Duodenal mucosa (tissue), 2 donors: ENCODE measurements at regions not wholly inside any gene's neighbourhood (a gene's known extent, or its start where the extent isn't known, plus 50 kb on each side); places are given as distances from the start of the nearest gene placed in this dataset.

Experiments used
- H3K27ac ChIP-seq: one replicate; pipeline ENCODE4 v1.7.0; 2013; ENCODE audit warnings: low read depth, low read length
- H3K27me3 ChIP-seq, 2 donors: one replicate each; pipeline ENCODE4 v1.7.0; 2013; ENCODE audit warnings: low read length in 2 of 2, control low read depth in 1 of 2; ENCODE audit not compliant: insufficient read depth in 2 of 2, control insufficient read depth in 1 of 2
- H3K36me3 ChIP-seq, 2 donors: one replicate each; pipeline ENCODE4 v1.7.0; 2013; ENCODE audit warnings: low read length in 2 of 2, control low read depth in 1 of 2; ENCODE audit not compliant: insufficient read depth in 2 of 2, control insufficient read depth in 1 of 2
- H3K4me1 ChIP-seq, 2 donors: one replicate each; pipeline ENCODE4 v1.7.0; 2013; ENCODE audit warnings: low read length in 2 of 2, control low read depth in 1 of 2; ENCODE audit not compliant: insufficient read depth in 2 of 2, control insufficient read depth in 1 of 2
- H3K4me3 ChIP-seq, 2 donors: one replicate each; pipeline ENCODE4 v1.7.0; 2013; ENCODE audit warnings: low read length in 2 of 2, low read depth in 1 of 2
- H3K9ac ChIP-seq, 2 donors: one replicate each; pipeline ENCODE4 v1.7.0; 2013; ENCODE audit warnings: low read length in 2 of 2, low read depth in 1 of 2
- H3K9me3 ChIP-seq, 2 donors: one replicate each; pipeline ENCODE4 v1.7.0; 2013; ENCODE audit warnings: low read length in 2 of 2, control low read depth in 1 of 2; ENCODE audit not compliant: control insufficient read depth in 1 of 2

DNA sequence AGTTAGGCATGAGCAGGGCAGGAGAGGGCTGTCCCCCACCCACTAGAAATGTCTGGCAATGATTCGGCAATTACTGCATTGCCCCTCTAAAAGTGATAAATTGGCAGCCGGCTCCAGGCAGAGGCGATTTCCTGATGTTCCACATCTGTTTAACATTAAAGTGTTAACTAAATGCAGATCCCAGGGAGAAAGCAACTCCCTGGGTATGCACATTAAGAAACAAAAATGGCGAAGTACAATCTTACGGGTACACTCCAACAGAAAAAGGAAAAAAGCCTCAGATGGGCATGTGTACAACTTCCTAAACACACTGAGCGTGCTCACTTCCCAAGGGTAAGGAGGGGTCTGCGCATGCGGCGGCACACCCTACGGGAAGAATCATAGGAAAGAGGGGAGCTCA lies 314.4 kb downstream of the CASP12 start:
- no peaks in the 10 kb centered on the region for H3K27me3 ChIP-seq
- no peak overlapping the region for H3K9ac ChIP-seq
- no peaks in the 10 kb centered on the region for H3K9me3 ChIP-seq
- no peaks in the 10 kb centered on the region for H3K36me3 ChIP-seq
- H3K4me3 ChIP-seq: no peak overlapping the region
- no peak overlapping the region for H3K27ac ChIP-seq
- H3K4me1 ChIP-seq: no peaks in the 10 kb centered on the region

- Histone ChIP-seq H3K27ac (no peak overlapping the region), H3K4me3 (no peak overlapping the region), H3K4me1 (no peaks in the 10 kb centered on the region), H3K27me3 (no peaks in the 10 kb centered on the region), H3K9ac (no peak overlapping the region), H3K9me3 (no peaks in the 10 kb centered on the region), H3K36me3 (no peaks in the 10 kb centered on the region)
These were observed 315.8 kb downstream of the CASP12 start for GRCh38 chr11:104582431-104582830.

GRCh38 chr11:104581246-104581980 lies 316.8 kb downstream of the CASP12 start:
- H3K9me3 ChIP-seq: no peaks in the 10 kb centered on the region
- no peaks in the 10 kb centered on the region for H3K4me1 ChIP-seq

GRCh38 chr11:104573441-104573990 lies 324.7 kb downstream of the CASP12 start:
- Histone ChIP-seq H3K36me3 (no peaks in the 10 kb centered on the region), H3K27ac (no peak overlapping the region), H3K4me1 (no peaks in the 10 kb centered on the region), H3K4me3 (no peak overlapping the region), H3K27me3 (no peaks in the 10 kb centered on the region), H3K9ac (no peak overlapping the region), H3K9me3 (peaks cover 0 to 3% of the 10 kb centered on the region in 2 donors)

More at GRCh38 chr11:104581246-104581980, 316.8 kb downstream of the CASP12 start:
- Histone ChIP-seq H3K27me3 (no peaks in the 10 kb centered on the region), H3K9ac (no peak overlapping the region), H3K4me3 (no peak overlapping the region), H3K36me3 (no peaks in the 10 kb centered on the region), H3K27ac (no peak overlapping the region)

DNA sequence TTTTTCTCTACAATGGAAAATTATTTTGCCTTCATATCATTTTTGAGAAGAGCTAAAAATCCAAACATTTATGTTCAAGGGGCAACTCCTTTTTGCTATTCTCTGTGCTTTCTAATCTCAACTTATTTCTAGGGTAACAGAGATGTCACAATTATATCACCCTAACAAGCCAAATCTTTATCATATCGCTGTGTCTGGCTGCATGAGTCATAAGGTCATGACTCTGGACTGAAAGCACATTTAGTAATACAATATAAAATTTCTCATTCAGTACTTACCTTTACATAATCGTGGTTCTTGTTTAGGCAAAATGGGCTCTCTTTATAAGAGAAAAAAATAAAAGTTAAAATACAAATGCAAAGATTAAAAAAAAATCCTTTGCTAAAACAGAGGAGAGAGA lies 326.0 kb downstream of the CASP12 start:
- no peak overlapping the region for H3K27ac ChIP-seq
- H3K4me3 ChIP-seq: no peak overlapping the region
- H3K27me3 ChIP-seq: no peaks in the 10 kb centered on the region
- H3K9me3 ChIP-seq: peaks cover 0 to 3% of the 10 kb centered on the region in 2 donors
- H3K4me1 ChIP-seq: no peaks in the 10 kb centered on the region
- H3K36me3 ChIP-seq: no peaks in the 10 kb centered on the region
- H3K9ac ChIP-seq: no peak overlapping the region

DNA sequence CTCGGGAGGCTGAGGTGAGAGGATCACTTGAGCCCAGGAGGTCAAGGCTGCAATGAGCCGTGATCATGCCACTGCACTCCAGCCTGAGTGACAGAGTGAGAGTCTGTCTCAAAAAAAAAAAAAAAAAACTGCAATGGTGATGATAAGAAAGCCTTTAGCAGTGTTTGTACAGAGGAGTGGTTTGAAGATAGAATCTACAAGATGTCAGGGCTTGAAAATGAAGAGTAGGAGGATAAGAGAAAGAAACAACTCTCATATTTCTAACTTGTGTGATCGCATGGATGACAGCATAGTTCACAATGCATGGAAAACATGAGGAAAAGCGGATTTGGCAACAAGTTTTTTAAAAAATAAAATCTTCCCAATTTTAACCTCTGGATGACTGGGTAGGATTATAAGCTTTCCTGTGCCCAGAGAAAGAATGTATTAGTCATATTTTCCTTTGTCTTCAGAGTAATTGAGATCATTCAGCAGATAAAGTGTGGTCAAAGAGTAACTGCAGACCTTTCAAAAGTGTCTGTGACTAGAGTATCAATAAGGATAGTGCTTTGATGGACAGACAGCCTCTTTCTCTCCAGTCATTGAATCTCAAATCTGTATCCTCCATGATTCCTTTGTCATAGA lies 328.1 kb downstream of the CASP12 start:
- H3K27me3 ChIP-seq: no peaks in the 10 kb centered on the region
- H3K4me1 ChIP-seq: no peaks in the 10 kb centered on the region
- no peak overlapping the region for H3K27ac ChIP-seq
- no peaks in the 10 kb centered on the region for H3K9me3 ChIP-seq
- no peak overlapping the region for H3K4me3 ChIP-seq
- no peak overlapping the region for H3K9ac ChIP-seq
- H3K36me3 ChIP-seq: no peaks in the 10 kb centered on the region

GRCh38 chr11:104565583-104565961 lies 332.7 kb downstream of the CASP12 start:
- Histone ChIP-seq H3K36me3 (no peaks in the 10 kb centered on the region), H3K4me1 (no peaks in the 10 kb centered on the region), H3K27ac (no peak overlapping the region), H3K4me3 (no peak overlapping the region), H3K27me3 (no peaks in the 10 kb centered on the region), H3K9me3 (no peaks in the 10 kb centered on the region), H3K9ac (no peak overlapping the region)

GRCh38 chr11:104564921-104565582 lies 333.2 kb downstream of the CASP12 start:
- H3K36me3 ChIP-seq: no peaks in the 10 kb centered on the region
- no peak overlapping the region for H3K27ac ChIP-seq
- H3K4me3 ChIP-seq: no peak overlapping the region
- no peak overlapping the region for H3K9ac ChIP-seq
- no peaks in the 10 kb centered on the region for H3K27me3 ChIP-seq
- no peaks in the 10 kb centered on the region for H3K9me3 ChIP-seq
- H3K4me1 ChIP-seq: no peaks in the 10 kb centered on the region

- no peaks in the 10 kb centered on the region for H3K4me1 ChIP-seq
- no peak overlapping the region for H3K9ac ChIP-seq
- H3K4me3 ChIP-seq: no peak overlapping the region
- no peaks in the 10 kb centered on the region for H3K9me3 ChIP-seq
- no peaks in the 10 kb centered on the region for H3K36me3 ChIP-seq
- no peak overlapping the region for H3K27ac ChIP-seq
- H3K27me3 ChIP-seq: no peaks in the 10 kb centered on the region
These were observed 341.5 kb downstream of the CASP12 start for GRCh38 chr11:104556606-104557301.

DNA sequence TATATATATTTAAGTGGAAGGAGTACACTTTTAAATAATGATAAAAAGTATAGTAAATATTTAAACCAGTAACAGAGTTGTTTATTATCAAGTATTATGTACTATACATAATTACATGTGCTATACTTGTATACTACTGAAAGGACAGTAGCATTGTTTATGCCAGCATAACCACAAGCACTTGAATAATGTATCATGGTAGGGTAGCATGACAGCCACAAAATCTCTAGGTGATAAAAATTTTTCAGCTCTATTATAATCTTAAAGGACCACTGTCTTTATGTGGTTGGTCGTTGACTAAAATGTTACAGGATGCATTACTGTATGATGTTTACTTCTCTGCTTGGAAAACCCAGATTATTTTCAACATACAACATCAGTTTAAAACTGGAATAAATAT lies 349.2 kb downstream of the CASP12 start:
- H3K27ac ChIP-seq: no peak overlapping the region
- H3K9ac ChIP-seq: no peak overlapping the region
- no peaks in the 10 kb centered on the region for H3K36me3 ChIP-seq
- H3K4me3 ChIP-seq: no peak overlapping the region
- H3K27me3 ChIP-seq: no peaks in the 10 kb centered on the region
- no peaks in the 10 kb centered on the region for H3K9me3 ChIP-seq
- no peaks in the 10 kb centered on the region for H3K4me1 ChIP-seq
